GM18505 (cell line): ENCODE measurements at regions not wholly inside any gene's neighbourhood (a gene's known extent, or its start where the extent isn't known, plus 50 kb on each side); places are given as distances from the start of the nearest gene placed in this dataset.

Experiments used
- ATAC-seq: cut with Tn5 transposase; IDR thresholded peaks from one replicate; pipeline ENCODE4 v1.9.1; 2021; ENCODE audit not compliant: unreplicated experiment
- POLR2A ChIP-seq: IDR thresholded peaks from 4 replicates; pipeline ENCODE4 v1.6.1; 2011; ENCODE audit warnings: borderline replicate concordance; ENCODE audit not compliant: insufficient read depth, insufficient read length; ENCODE audit errors: extremely low read depth

GRCh38 chr5:155459889-155460500 lies 446.4 kb downstream of the KIF4B start:
- no peak for TF ChIP-seq POLR2A
- no peak for ATAC-seq

- TF ChIP-seq POLR2A = no peak
- no peak for ATAC-seq
Observed at GRCh38 chr5:155460501-155460931, 447.0 kb downstream of the KIF4B start.

GRCh38 chr5:155461304-155461703 lies 447.7 kb downstream of the KIF4B start:
- TF ChIP-seq POLR2A = no peak
- no peak for ATAC-seq

GRCh38 chr5:155466851-155467250 lies 453.3 kb downstream of the KIF4B start:
- no peak for ATAC-seq
- TF ChIP-seq POLR2A = no peak

- no peak for ATAC-seq
- no peak for TF ChIP-seq POLR2A
Observed at GRCh38 chr5:155471027-155471426, 457.5 kb downstream of the KIF4B start.

GRCh38 chr5:155472780-155473179 lies 459.2 kb downstream of the KIF4B start:
- TF ChIP-seq POLR2A = no peak
- ATAC-seq = no peak

GRCh38 chr5:155475318-155475717 lies 461.8 kb downstream of the KIF4B start:
- no peak for ATAC-seq

GRCh38 chr5:155480731-155481131 lies 467.2 kb downstream of the KIF4B start:
- ATAC-seq = no peak
- no peak for TF ChIP-seq POLR2A

More at GRCh38 chr5:155475318-155475717, 461.8 kb downstream of the KIF4B start:
- no peak for TF ChIP-seq POLR2A

GRCh38 chr5:155481182-155481581 lies 467.6 kb downstream of the KIF4B start:
- no peak for TF ChIP-seq POLR2A
- no peak for ATAC-seq

- ATAC-seq = no peak
- no peak for TF ChIP-seq POLR2A
Observed at GRCh38 chr5:155482428-155482827, 468.9 kb downstream of the KIF4B start.

- TF ChIP-seq POLR2A = no peak
- ATAC-seq = no peak
Observed at GRCh38 chr5:155485386-155485785, 471.8 kb downstream of the KIF4B start.

GRCh38 chr5:155489949-155490348 lies 476.4 kb downstream of the KIF4B start:
- TF ChIP-seq POLR2A = no peak

GRCh38 chr5:155492191-155492590 lies 478.6 kb downstream of the KIF4B start:
- TF ChIP-seq POLR2A = no peak
- ATAC-seq = no peak

More at GRCh38 chr5:155489949-155490348, 476.4 kb downstream of the KIF4B start:
- no peak for ATAC-seq

- ATAC-seq = no peak
- TF ChIP-seq POLR2A = no peak
Observed at GRCh38 chr5:155504606-155505005, 491.1 kb downstream of the KIF4B start.

GRCh38 chr5:155507363-155507762 lies 493.8 kb downstream of the KIF4B start:
- no peak for TF ChIP-seq POLR2A
- ATAC-seq = no peak
